SKM-1 treated with dmso at 0.1 percent for 144 hours (cell line): ENCODE measurements at regions not wholly inside any gene's neighbourhood (a gene's known extent, or its start where the extent isn't known, plus 50 kb on each side); places are given as distances from the start of the nearest gene placed in this dataset.

Experiments used
- DNase-seq: peaks from one replicate; lab custom pipeline; 2025; ENCODE audit not compliant: unreplicated experiment; lab: John Stamatoyannopoulos, UW

GRCh38 chr12:124489915-124490583 is 77.4 kb downstream of the NCOR2 start:
- no peak for DNase-seq

GRCh38 chr12:124489220-124489619 is 78.2 kb downstream of the NCOR2 start:
- DNase-seq: no peak

- DNase-seq: no peak
Measured at GRCh38 chr12:124488520-124488919, 78.9 kb downstream of the NCOR2 start.

- no peak for DNase-seq
Measured at GRCh38 chr12:124487834-124488165, 79.6 kb downstream of the NCOR2 start.

GRCh38 chr12:124487066-124487833 is 80.2 kb downstream of the NCOR2 start:
- DNase-seq: no peak

GRCh38 chr12:124486346-124486963 is 81.0 kb downstream of the NCOR2 start:
- DNase-seq: no peak

GRCh38 chr12:124485371-124485770 is 82.0 kb downstream of the NCOR2 start:
- no peak for DNase-seq

GRCh38 chr12:124484526-124484953 is 82.9 kb downstream of the NCOR2 start:
- no peak for DNase-seq

- no peak for DNase-seq
Measured at GRCh38 chr12:124484067-124484466, 83.3 kb downstream of the NCOR2 start.

GRCh38 chr12:124482901-124483799 is 84.3 kb downstream of the NCOR2 start:
- no peak for DNase-seq

- no peak for DNase-seq
Measured at GRCh38 chr12:124482567-124482893, 84.9 kb downstream of the NCOR2 start.

- no peak for DNase-seq
Measured at GRCh38 chr12:124481772-124482566, 85.4 kb downstream of the NCOR2 start.

GRCh38 chr12:124481257-124481750 is 86.1 kb downstream of the NCOR2 start:
- DNase-seq: no peak

- DNase-seq: no peak
Measured at GRCh38 chr12:124480469-124481256, 86.7 kb downstream of the NCOR2 start.

- no peak for DNase-seq
Measured at GRCh38 chr12:124479680-124480468, 87.5 kb downstream of the NCOR2 start.

- DNase-seq: no peak
Measured at GRCh38 chr12:124478985-124479645, 88.3 kb downstream of the NCOR2 start.

- no peak for DNase-seq
Measured at GRCh38 chr12:124478416-124478815, 89.0 kb downstream of the NCOR2 start.
